Liver (tissue), 8 donors: ENCODE measurements at regions not wholly inside any gene's neighbourhood (a gene's known extent, or its start where the extent isn't known, plus 50 kb on each side); places are given as distances from the start of the nearest gene placed in this dataset.

Experiments
- DNase-seq: peaks from one replicate; pipeline ENCODE4 v3.0.0-alpha.2; 2017; ENCODE audit warnings: low spot score
- H3K27ac ChIP-seq, 2 donors: one replicate each; pipeline ENCODE4 v1.7.0; 2013; ENCODE audit warnings: inconsistent platforms in 2 of 2, low read length in 2 of 2, control low read depth in 1 of 2, low read depth in 1 of 2, mild to moderate bottlenecking in 1 of 2
- H3K27me3 ChIP-seq, 4 donors: one replicate each; pipeline versions ENCODE4 v1.6.1 to v1.7.0; 2013; ENCODE audit warnings: low read length in 3 of 4, inconsistent platforms in 1 of 4, mild to moderate bottlenecking in 1 of 4, moderate library complexity in 1 of 4; ENCODE audit not compliant: control insufficient read depth in 4 of 4, insufficient read depth in 4 of 4
- H3K36me3 ChIP-seq, 4 donors: one replicate each; pipeline versions ENCODE4 v1.6.1 to v1.7.0; 2013; ENCODE audit warnings: low read length in 3 of 4, mild to moderate bottlenecking in 3 of 4, low read depth in 1 of 4, moderate library complexity in 1 of 4; ENCODE audit not compliant: control insufficient read depth in 4 of 4, insufficient read depth in 3 of 4
- H3K4me1 ChIP-seq, 4 donors: one replicate each; pipeline versions ENCODE4 v1.6.1 to v1.7.0; 2013; ENCODE audit warnings: low read length in 3 of 4, mild to moderate bottlenecking in 3 of 4, moderate library complexity in 1 of 4; ENCODE audit not compliant: control insufficient read depth in 4 of 4, insufficient read depth in 4 of 4
- H3K4me3 ChIP-seq, 3 donors: one replicate each; pipeline versions ENCODE4 v1.6.1 to v1.7.0; 2013; ENCODE audit warnings: low read length in 3 of 3, control low read depth in 1 of 3, low read depth in 1 of 3, mild to moderate bottlenecking in 1 of 3
- H3K9ac ChIP-seq, 2 donors: one replicate each; pipeline ENCODE4 v1.7.0; 2013; ENCODE audit warnings: low read length in 2 of 2, mild to moderate bottlenecking in 2 of 2, moderate library complexity in 2 of 2, control low read depth in 1 of 2, low read depth in 1 of 2
- H3K9me3 ChIP-seq, 4 donors: one replicate each; pipeline versions ENCODE4 v1.6.1 to v1.7.0; 2013; ENCODE audit warnings: low read length in 3 of 4; ENCODE audit not compliant: control insufficient read depth in 4 of 4
- EGR1 ChIP-seq, 2 donors: IDR thresholded peaks; 2 replicates each; pipeline ENCODE4 v1.6.1; 2016 to 2018; ENCODE audit warnings: antibody characterized with exemption in 2 of 2, low read depth in 2 of 2
- FOXA2 ChIP-seq: IDR thresholded peaks from 2 replicates; pipeline ENCODE4 v1.6.1; 2016; ENCODE audit warnings: antibody characterized with exemption
- HNF4A ChIP-seq, 2 donors: conservative IDR thresholded peaks; 2 replicates each; pipeline ENCODE4 v1.6.1; 2016; ENCODE audit warnings: antibody characterized with exemption in 2 of 2, mild to moderate bottlenecking in 2 of 2
- JUND ChIP-seq, 2 donors: IDR thresholded peaks; 2 replicates each; pipeline ENCODE4 v1.6.1; 2016; ENCODE audit warnings: antibody characterized with exemption in 2 of 2
- MAX ChIP-seq: IDR thresholded peaks from 2 replicates; pipeline ENCODE4 v1.6.1; 2016; ENCODE audit warnings: antibody characterized with exemption
- RAD21 ChIP-seq, 2 donors: IDR thresholded peaks; 2 replicates each; pipeline ENCODE4 v1.6.1; 2016; ENCODE audit warnings: antibody characterized with exemption in 2 of 2, mild to moderate bottlenecking in 2 of 2
- REST ChIP-seq: IDR thresholded peaks from 2 replicates; pipeline ENCODE4 v1.6.1; 2016; ENCODE audit warnings: antibody characterized with exemption, mild to moderate bottlenecking
- RXRA ChIP-seq, 2 donors: IDR thresholded peaks; 2 replicates each; pipeline ENCODE4 v1.6.1; 2017 to 2018; ENCODE audit warnings: antibody characterized with exemption in 2 of 2, mild to moderate bottlenecking in 1 of 2
- SP1 ChIP-seq: IDR thresholded peaks from 2 replicates; pipeline ENCODE4 v1.6.1; 2018; ENCODE audit warnings: antibody characterized with exemption, mild to moderate bottlenecking
- TAF1 ChIP-seq: conservative IDR thresholded peaks from 2 replicates; pipeline ENCODE4 v1.6.1; 2016; ENCODE audit warnings: antibody characterized with exemption, mild to moderate bottlenecking
- YY1 ChIP-seq: IDR thresholded peaks from 2 replicates; pipeline ENCODE4 v1.6.1; 2016; ENCODE audit warnings: antibody characterized with exemption, mild to moderate bottlenecking
- WGBS: extraction: QIAGEN DNeasy Blood & Tissue Kit; methylation state at CpG from one replicate; pipeline ENCODE4 v1.1.7; 2013; 5-methylcytosine and 5-hydroxymethylcytosine counted together
- TF ChIP-seq, protein P1 (sequence below): fragments of 150-350 bp; IDR thresholded peaks from 2 replicates; pipeline ENCODE4 v1.5.1; 2017; ENCODE audit warnings: improper control_type of control experiment, low read depth, low read length; ENCODE audit not compliant: missing input control
- donor health status: healthy.
- donor health status: healthy.
- donor health status: healthy.
- donor health status: healthy.
- donor health status: healthy.

- Histone ChIP-seq H3K27ac (no peak overlapping the region), H3K27me3 (peaks cover 0 to 4% (median 0%) of the 10 kb centered on the region in 4 donors), H3K4me3 (no peak overlapping the region), H3K4me1 (no peaks in the 10 kb centered on the region), H3K9ac (no peak overlapping the region), H3K9me3 (no peaks in the 10 kb centered on the region), H3K36me3 (no peaks in the 10 kb centered on the region)
- 82% methylated on average over 3 of the region's 3 CpGs for WGBS
- TF ChIP-seq SP1 (no peak), RXRA (IDR thresholded peaks at IDR 0.05) (no peak)
- no peak for DNase-seq
Measured at GRCh38 chr4:17033025-17033767, 134.8 kb upstream of the LDB2 start.

DNA sequence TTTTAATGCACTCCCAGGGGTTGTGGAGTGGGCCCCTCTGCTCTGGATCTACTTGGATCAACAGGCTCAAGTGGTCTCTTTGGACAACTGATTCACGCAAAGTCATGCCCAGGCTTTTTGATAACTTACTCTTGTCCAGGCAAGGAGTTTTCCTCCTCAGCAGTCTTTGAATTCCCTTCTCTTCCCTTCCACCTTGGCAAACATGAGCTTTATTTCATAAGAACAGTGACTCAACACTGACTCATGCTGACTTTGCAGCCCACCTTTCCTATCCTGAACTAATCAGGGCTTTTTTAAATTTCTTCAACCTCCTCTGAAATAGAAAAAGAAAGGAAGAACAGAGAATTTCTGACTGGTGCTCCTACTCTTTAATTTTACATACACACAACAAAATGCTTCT, 132.1 kb upstream of the LDB2 start:
- DNase-seq = no peak
- no peak overlapping the region for H3K9ac ChIP-seq
- H3K27me3 ChIP-seq = peaks cover 0 to 4% (median 0%) of the 10 kb centered on the region in 4 donors
- no peak for TF ChIP-seq YY1
- TF ChIP-seq, protein P1, sequence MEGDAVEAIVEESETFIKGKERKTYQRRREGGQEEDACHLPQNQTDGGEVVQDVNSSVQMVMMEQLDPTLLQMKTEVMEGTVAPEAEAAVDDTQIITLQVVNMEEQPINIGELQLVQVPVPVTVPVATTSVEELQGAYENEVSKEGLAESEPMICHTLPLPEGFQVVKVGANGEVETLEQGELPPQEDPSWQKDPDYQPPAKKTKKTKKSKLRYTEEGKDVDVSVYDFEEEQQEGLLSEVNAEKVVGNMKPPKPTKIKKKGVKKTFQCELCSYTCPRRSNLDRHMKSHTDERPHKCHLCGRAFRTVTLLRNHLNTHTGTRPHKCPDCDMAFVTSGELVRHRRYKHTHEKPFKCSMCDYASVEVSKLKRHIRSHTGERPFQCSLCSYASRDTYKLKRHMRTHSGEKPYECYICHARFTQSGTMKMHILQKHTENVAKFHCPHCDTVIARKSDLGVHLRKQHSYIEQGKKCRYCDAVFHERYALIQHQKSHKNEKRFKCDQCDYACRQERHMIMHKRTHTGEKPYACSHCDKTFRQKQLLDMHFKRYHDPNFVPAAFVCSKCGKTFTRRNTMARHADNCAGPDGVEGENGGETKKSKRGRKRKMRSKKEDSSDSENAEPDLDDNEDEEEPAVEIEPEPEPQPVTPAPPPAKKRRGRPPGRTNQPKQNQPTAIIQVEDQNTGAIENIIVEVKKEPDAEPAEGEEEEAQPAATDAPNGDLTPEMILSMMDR = no peak
- TF ChIP-seq FOXA2 = no peak
- no peak for TF ChIP-seq REST
- no peak for TF ChIP-seq TAF1
- no peak for TF ChIP-seq RAD21 (IDR thresholded peaks at IDR 0.05)
- TF ChIP-seq HNF4A (conservative IDR thresholded peaks at IDR 0.05) = no peak
- TF ChIP-seq EGR1 (IDR thresholded peaks at IDR 0.05; ENCODE audit: low read depth in 2 of 2) = no peak
- H3K9me3 ChIP-seq = no peaks in the 10 kb centered on the region
- 86% methylated on average over 1 of the region's 1 CpG for WGBS
- H3K27ac ChIP-seq = no peak overlapping the region
- no peak overlapping the region for H3K4me3 ChIP-seq
- H3K4me1 ChIP-seq = no peaks in the 10 kb centered on the region
- H3K36me3 ChIP-seq = no peaks in the 10 kb centered on the region

- Histone ChIP-seq H3K4me3 (no peak overlapping the region), H3K4me1 (no peaks in the 10 kb centered on the region), H3K9ac (no peak overlapping the region), H3K27me3 (peaks cover 0 to 4% (median 0%) of the 10 kb centered on the region in 4 donors), H3K9me3 (no peaks in the 10 kb centered on the region), H3K27ac (no peak overlapping the region), H3K36me3 (no peaks in the 10 kb centered on the region)
- no peak for DNase-seq
- 58% methylated on average over 2 of the region's 2 CpGs for WGBS
- TF ChIP-seq TAF1 (no peak), MAX (no peak), FOXA2 (no peak), RAD21 (IDR thresholded peaks at IDR 0.05) (no peak), HNF4A (conservative IDR thresholded peaks at IDR 0.05) (no peak), EGR1 (IDR thresholded peaks at IDR 0.05; ENCODE audit: low read depth in 2 of 2) (no peak), YY1 (no peak), JUND (IDR thresholded peaks at IDR 0.05) (no peak), RXRA (IDR thresholded peaks at IDR 0.05) (no peak)
Measured at GRCh38 chr4:17029964-17030363, 131.5 kb upstream of the LDB2 start.
